ENCODE measurements at regions not wholly inside any gene's neighbourhood (a gene's known extent, or its start where the extent isn't known, plus 50 kb on each side); places are given as distances from the start of the nearest gene placed in this dataset.

- no peak for ATAC-seq
- no peaks in the 10 kb centered on the region for H3K36me3 ChIP-seq (ENCODE audit: control insufficient read depth, insufficient read depth, low read length)
- no peaks in the 10 kb centered on the region for H3K9me3 ChIP-seq (ENCODE audit: control insufficient read depth, insufficient read depth, low read depth, low read length)
- TF ChIP-seq TCF7L2 (IDR thresholded peaks at IDR 0.05; ENCODE audit: low read depth, low read length) (no peak), SIN3A (IDR thresholded peaks at IDR 0.05; ENCODE audit: borderline replicate concordance, insufficient read depth, low read depth, low read length) (no peak), REST (IDR thresholded peaks at IDR 0.05; ENCODE audit: insufficient read depth in 1 of 2, low read depth in 2 of 2, low read length in 1 of 2) (no peak), POLR2AphosphoS5 (IDR thresholded peaks at IDR 0.05; ENCODE audit: low read depth, low read length) (no peak), CTCF (IDR thresholded peaks at IDR 0.05) (no peak)
- no peaks in the 10 kb centered on the region for H3K27me3 ChIP-seq (ENCODE audit: control insufficient read depth, insufficient read depth, low read length)
- H3K4me1 ChIP-seq (ENCODE audit: control insufficient read depth, insufficient read depth, low read length) = no peaks in the 10 kb centered on the region
- ChIA-PET CTCF (no interaction called here), POLR2A (no interaction called here)
- in situ Hi-C loops (cut with HindIII; ENCODE audit: low pct_unique_long_range_greater_than_20kb, low sequenced_read_pairs) (no loop called here), intact Hi-C loops (cut with micrococcal nuclease; ENCODE audit: unreplicated experiment) (no loop called here)
- DNase-seq (ENCODE audit: low read depth, low spot score) = no peak
- no peak overlapping the region for H3K4me3 ChIP-seq (ENCODE audit: low read depth in 2 of 2, low read length in 2 of 2)
- BruUV-seq (replicated peaks) = no TSS peak
- no peak overlapping the region for H3K27ac ChIP-seq (ENCODE audit: low read length)
Observed at GRCh38 chr13:38490657-38491056, 141.0 kb downstream of the UFM1 start.

DNA sequence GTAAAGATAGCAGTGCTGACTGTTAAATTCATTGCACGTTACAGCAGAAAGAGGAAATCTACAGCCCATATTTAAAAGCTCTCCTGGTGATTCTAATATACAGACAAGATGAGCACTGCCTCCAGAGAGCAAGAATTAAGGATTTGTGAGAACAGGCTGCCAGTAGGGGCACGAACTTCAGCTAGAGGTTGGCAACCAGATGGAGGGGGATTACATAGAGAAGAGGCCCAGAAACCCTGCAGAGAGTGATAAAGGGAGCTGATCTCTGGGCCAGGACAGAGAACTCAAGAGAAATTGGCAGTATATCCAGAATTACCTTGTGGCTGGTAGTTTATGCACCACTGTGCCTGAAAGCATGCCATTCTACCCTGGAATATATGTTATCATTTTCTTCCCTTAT is 144.8 kb downstream of the UFM1 start:
- H3K27me3 ChIP-seq (ENCODE audit: control insufficient read depth, insufficient read depth, low read length) = no peaks in the 10 kb centered on the region
- H3K4me3 ChIP-seq (ENCODE audit: low read depth in 2 of 2, low read length in 2 of 2) = no peak overlapping the region
- no peaks in the 10 kb centered on the region for H3K9me3 ChIP-seq (ENCODE audit: control insufficient read depth, insufficient read depth, low read depth, low read length)
- no peaks in the 10 kb centered on the region for H3K36me3 ChIP-seq (ENCODE audit: control insufficient read depth, insufficient read depth, low read length)
- no peaks in the 10 kb centered on the region for H3K4me1 ChIP-seq (ENCODE audit: control insufficient read depth, insufficient read depth, low read length)
- TF ChIP-seq CTCF (IDR thresholded peaks at IDR 0.05) (no peak), SIN3A (IDR thresholded peaks at IDR 0.05; ENCODE audit: borderline replicate concordance, insufficient read depth, low read depth, low read length) (no peak), REST (IDR thresholded peaks at IDR 0.05; ENCODE audit: insufficient read depth in 1 of 2, low read depth in 2 of 2, low read length in 1 of 2) (no peak), TCF7L2 (IDR thresholded peaks at IDR 0.05; ENCODE audit: low read depth, low read length) (no peak), POLR2AphosphoS5 (IDR thresholded peaks at IDR 0.05; ENCODE audit: low read depth, low read length) (no peak)
- intact Hi-C loops (cut with micrococcal nuclease; ENCODE audit: unreplicated experiment) (no loop called here), in situ Hi-C loops (cut with HindIII; ENCODE audit: low pct_unique_long_range_greater_than_20kb, low sequenced_read_pairs) (no loop called here)
- no TSS peak for BruUV-seq (replicated peaks)
- ChIA-PET CTCF (interaction anchor here (0.8 kb wide), 1 partner anchor 10 kb away, joined by 4 read pairs; no protein-coding TSS in a partner anchor), POLR2A (no interaction called here)
- no peak overlapping the region for H3K27ac ChIP-seq (ENCODE audit: low read length)
- no peak for DNase-seq (ENCODE audit: low read depth, low spot score)
- no peak for ATAC-seq
